Osteocyte (in vitro differentiated cells): ENCODE measurements at regions not wholly inside any gene's neighbourhood (a gene's known extent, or its start where the extent isn't known, plus 50 kb on each side); places are given as distances from the start of the nearest gene placed in this dataset.

ENCODE experiments used
- DNase-seq: peaks from one replicate; pipeline ENCODE4 v3.0.0; 2021; ENCODE audit warnings: mixed read lengths; ENCODE audit not compliant: unreplicated experiment; ENCODE audit errors: extremely low spot score
- H3K27ac Mint-ChIP-seq: one replicate; pipeline ENCODE4 v1.8.0; 2021; ENCODE audit warnings: mild to moderate bottlenecking, mixed read lengths; ENCODE audit not compliant: unreplicated experiment
- H3K27me3 Mint-ChIP-seq: one replicate; pipeline ENCODE4 v1.8.0; 2021; ENCODE audit warnings: mixed read lengths; ENCODE audit not compliant: unreplicated experiment
- H3K36me3 Mint-ChIP-seq: one replicate; pipeline ENCODE4 v1.8.0; 2021; ENCODE audit warnings: mixed read lengths; ENCODE audit not compliant: unreplicated experiment
- H3K4me1 Mint-ChIP-seq: one replicate; pipeline ENCODE4 v1.8.0; 2021; ENCODE audit warnings: mixed read lengths; ENCODE audit not compliant: unreplicated experiment
- H3K4me3 Mint-ChIP-seq: one replicate; pipeline ENCODE4 v1.8.0; 2021; ENCODE audit warnings: mild to moderate bottlenecking, moderate library complexity, mixed read lengths; ENCODE audit not compliant: unreplicated experiment
- H3K9me3 Mint-ChIP-seq: one replicate; pipeline ENCODE4 v1.8.0; 2021; ENCODE audit warnings: mixed read lengths; ENCODE audit not compliant: unreplicated experiment
- TF ChIP-seq, protein P1 (sequence below): fragments of 200-600 bp; sonication (generic); IDR thresholded peaks from 2 replicates; pipeline ENCODE4 v1.5.0; 2021; ENCODE audit warnings: antibody characterized with exemption, mild to moderate bottlenecking, moderate library complexity

- H3K4me1 Mint-ChIP-seq = no peaks in the 10 kb centered on the region
- H3K36me3 Mint-ChIP-seq = no peaks in the 10 kb centered on the region
- H3K9me3 Mint-ChIP-seq = no peaks in the 10 kb centered on the region
- no peak overlapping the region for H3K27ac Mint-ChIP-seq
- H3K27me3 Mint-ChIP-seq = peaks cover 26% of the 10 kb centered on the region
- H3K4me3 Mint-ChIP-seq = no peak overlapping the region
- TF ChIP-seq, protein P1, sequence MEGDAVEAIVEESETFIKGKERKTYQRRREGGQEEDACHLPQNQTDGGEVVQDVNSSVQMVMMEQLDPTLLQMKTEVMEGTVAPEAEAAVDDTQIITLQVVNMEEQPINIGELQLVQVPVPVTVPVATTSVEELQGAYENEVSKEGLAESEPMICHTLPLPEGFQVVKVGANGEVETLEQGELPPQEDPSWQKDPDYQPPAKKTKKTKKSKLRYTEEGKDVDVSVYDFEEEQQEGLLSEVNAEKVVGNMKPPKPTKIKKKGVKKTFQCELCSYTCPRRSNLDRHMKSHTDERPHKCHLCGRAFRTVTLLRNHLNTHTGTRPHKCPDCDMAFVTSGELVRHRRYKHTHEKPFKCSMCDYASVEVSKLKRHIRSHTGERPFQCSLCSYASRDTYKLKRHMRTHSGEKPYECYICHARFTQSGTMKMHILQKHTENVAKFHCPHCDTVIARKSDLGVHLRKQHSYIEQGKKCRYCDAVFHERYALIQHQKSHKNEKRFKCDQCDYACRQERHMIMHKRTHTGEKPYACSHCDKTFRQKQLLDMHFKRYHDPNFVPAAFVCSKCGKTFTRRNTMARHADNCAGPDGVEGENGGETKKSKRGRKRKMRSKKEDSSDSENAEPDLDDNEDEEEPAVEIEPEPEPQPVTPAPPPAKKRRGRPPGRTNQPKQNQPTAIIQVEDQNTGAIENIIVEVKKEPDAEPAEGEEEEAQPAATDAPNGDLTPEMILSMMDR = no peak
- no peak for DNase-seq
These were observed 211.2 kb downstream of the CPEB2 start for GRCh38 chr4:15213302-15213970.

- Mint-ChIP-seq H3K4me3 (no peak overlapping the region), H3K27ac (no peak overlapping the region), H3K9me3 (no peaks in the 10 kb centered on the region), H3K4me1 (no peaks in the 10 kb centered on the region), H3K27me3 (peaks cover 38% of the 10 kb centered on the region), H3K36me3 (no peaks in the 10 kb centered on the region)
- no peak for DNase-seq
- TF ChIP-seq, protein P1 = no peak
These were observed 212.7 kb upstream of the C1QTNF7 start for GRCh38 chr4:15215109-15215508.

DNA sequence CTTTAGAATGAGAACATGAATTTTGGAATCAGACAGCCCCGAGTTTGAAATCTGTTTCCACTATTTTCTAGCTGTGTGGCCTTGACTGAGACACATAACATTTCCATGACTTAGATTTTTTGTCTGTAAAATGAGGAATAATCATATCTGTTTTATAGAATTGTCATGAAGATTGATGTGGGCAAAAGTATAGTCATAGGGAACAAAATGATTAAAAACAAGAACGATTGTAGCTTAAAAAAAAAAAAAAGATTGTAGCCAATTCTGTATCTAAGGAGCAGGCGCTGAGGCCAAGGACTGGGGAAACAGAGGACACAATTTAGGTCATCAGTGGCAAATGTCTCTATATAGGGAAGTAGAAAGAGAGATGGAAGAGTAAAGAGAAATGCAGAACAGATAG lies 201.6 kb upstream of the C1QTNF7 start:
- Mint-ChIP-seq H3K9me3 (no peaks in the 10 kb centered on the region), H3K4me3 (no peak overlapping the region), H3K4me1 (no peaks in the 10 kb centered on the region), H3K36me3 (no peaks in the 10 kb centered on the region), H3K27me3 (peaks cover 24% of the 10 kb centered on the region), H3K27ac (no peak overlapping the region)
- TF ChIP-seq, protein P1 = no peak
- no peak for DNase-seq

DNA sequence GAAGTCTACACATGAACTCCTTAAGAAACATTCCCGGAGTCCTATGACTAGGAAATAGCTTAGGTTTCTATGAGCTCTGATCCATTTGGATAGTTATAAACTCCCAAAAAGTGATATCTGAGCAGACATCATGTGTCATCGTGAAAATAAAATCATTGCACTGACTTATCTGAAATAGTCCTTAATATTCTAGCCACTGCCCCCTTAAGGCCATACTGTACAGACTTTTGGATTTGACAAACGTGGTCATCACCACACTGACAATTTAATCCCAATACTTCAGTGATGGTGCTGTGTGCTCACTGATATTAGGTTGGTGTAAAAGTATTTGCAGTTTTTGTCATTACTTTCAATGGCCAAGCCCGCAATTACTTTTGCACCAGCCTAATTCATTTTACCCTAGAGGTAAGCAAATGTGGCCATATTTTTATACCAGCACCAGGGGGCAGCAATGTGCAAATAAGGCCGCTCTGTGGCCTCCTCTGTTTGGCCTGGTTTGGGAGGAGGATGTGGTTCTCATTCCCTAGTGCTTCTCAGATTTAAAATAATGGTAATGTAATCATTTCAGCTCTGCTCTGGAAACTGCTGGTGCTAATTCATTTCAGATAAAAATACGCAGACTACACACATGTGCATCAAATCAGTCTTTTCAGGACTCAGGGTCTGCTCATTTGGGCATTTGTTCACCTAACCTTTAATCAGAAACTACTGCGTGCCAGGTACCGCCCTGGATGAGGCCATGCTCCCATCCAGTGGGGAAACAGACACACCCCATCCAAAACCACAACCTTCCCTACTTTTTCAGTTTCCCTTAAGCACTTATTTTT lies 196.4 kb upstream of the C1QTNF7 start:
- peak; percentile 90 for DNase-seq
- Mint-ChIP-seq H3K27me3 (peaks cover 5% of the 10 kb centered on the region), H3K36me3 (no peaks in the 10 kb centered on the region), H3K4me3 (no peak overlapping the region), H3K27ac (peak overlapping the region; percentile 88), H3K9me3 (no peaks in the 10 kb centered on the region), H3K4me1 (peaks cover 37% of the 10 kb centered on the region)
- TF ChIP-seq, protein P1 = peak; percentile 84
